HG03196 (cell line): ENCODE measurements at regions not wholly inside any gene's neighbourhood (a gene's known extent, or its start where the extent isn't known, plus 50 kb on each side); places are given as distances from the start of the nearest gene placed in this dataset.

Experiments used
- ATAC-seq: cut with Tn5 transposase; IDR thresholded peaks from one replicate; pipeline ENCODE4 v1.9.1; 2021; ENCODE audit not compliant: unreplicated experiment

- ATAC-seq: no peak
These were observed 54.8 kb upstream of the ATP2C1 start for GRCh38 chr3:130838898-130839600.

- ATAC-seq: peak; percentile 52
These were observed 54.1 kb upstream of the ATP2C1 start for GRCh38 chr3:130839813-130840212.

- no peak for ATAC-seq
These were observed 52.5 kb upstream of the ATP2C1 start for GRCh38 chr3:130841357-130841756.

- ATAC-seq: no peak
These were observed 50.4 kb upstream of the ATP2C1 start for GRCh38 chr3:130843441-130843840.
